Putamen (tissue), 1 donor: ENCODE measurements at regions not wholly inside any gene's neighbourhood (a gene's known extent, or its start where the extent isn't known, plus 50 kb on each side); places are given as distances from the start of the nearest gene placed in this dataset.
A peak's percentile ranks its signal among the peaks of the same experiment; 100 is the strongest.
"Not testable (repeated sequence)": the region's sequence is repeated elsewhere in the genome, so short reads cannot be mapped to it uniquely, and the experiment has no call there.

Experiments used
- DNase-seq: peaks from one replicate; pipeline ENCODE4 v3.0.0-alpha.2; 2016; ENCODE audit warnings: low spot score

GRCh38 chr9:101977614-101978210 is 239.3 kb upstream of the GRIN3A start:
- no peak for DNase-seq

GRCh38 chr9:101970609-101971008 is 232.2 kb upstream of the GRIN3A start:
- no peak for DNase-seq

GRCh38 chr9:101968392-101968791 is 229.9 kb upstream of the GRIN3A start:
- no peak for DNase-seq

DNA sequence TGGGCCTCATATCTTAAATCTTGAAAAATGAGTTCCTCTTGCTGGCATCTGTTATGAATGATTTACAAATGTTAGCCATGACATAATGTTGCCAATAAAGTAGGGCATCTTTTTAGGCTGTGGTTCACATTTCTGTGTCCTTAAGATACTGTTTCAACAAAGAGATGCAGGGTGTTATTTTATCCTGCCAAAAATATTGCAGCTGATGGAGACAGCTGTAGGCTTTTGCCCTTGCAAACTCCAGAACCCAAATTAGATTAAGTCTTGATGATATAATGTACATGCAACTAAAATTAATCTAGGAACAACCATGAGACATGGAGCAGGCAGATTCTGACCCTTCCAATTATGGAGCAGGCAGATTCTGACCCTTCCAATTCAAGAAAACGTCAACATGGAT is 228.2 kb upstream of the GRIN3A start:
- DNase-seq = no peak

GRCh38 chr9:101957705-101958104 is 219.3 kb upstream of the GRIN3A start:
- no peak for DNase-seq

DNA sequence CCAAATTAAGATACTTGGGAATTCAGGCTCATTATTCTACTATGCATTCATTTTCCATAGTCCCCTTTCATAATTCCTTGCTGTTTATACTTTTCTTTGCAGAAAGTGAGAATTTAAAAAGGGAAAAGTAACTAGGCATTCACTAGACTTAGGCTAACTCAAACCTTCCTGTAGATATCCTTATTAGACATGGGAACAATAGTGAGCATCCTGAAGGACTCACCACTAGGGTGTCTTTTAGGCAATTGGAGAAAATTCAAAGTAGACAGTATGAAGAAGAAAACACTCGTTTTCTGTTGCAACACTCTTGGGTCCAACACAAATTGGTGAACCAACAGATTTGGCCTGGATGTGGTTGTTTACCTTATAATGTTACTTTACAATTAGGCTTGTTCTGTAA is 213.2 kb upstream of the GRIN3A start:
- no peak for DNase-seq

- DNase-seq = peak; percentile 18
Observed at GRCh38 chr9:101931756-101932155, 193.3 kb upstream of the GRIN3A start.

DNA sequence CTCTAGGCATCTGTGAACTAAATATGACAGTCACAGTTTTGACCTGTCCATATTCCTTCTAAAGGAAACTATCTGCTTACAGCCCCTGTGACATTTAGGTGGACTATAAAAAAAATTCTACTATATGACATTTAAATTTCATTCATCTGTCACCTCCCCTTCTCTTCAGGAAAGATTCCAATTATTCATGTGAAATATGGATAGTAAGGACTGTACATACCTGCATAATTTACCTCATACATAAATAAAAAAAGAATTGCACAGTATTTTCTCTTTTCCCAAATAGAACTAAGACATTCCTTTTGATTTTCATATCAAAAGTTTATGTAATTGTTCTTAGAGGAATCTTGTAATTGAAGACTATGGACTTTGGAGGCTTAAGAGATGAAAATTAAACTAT is 192.3 kb upstream of the GRIN3A start:
- no peak for DNase-seq

DNA sequence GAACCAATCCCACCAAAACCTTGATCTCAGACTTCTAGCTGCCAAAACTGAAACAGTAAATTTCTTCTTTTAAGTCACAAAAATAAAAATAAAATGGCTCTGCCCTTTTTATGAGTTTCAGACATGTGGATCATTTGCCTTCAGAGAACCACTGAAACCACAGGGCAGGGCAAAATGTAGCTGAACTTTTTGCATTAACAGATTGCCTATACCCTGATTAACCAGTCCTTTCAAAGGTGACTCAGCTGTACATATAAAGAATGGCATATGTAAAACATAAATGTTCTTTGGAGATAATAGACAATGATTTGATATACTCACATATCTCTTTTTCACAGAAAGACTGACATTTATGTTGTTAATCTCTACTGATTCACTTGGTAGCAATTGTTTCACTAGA is 187.1 kb upstream of the GRIN3A start:
- DNase-seq = no peak

DNA sequence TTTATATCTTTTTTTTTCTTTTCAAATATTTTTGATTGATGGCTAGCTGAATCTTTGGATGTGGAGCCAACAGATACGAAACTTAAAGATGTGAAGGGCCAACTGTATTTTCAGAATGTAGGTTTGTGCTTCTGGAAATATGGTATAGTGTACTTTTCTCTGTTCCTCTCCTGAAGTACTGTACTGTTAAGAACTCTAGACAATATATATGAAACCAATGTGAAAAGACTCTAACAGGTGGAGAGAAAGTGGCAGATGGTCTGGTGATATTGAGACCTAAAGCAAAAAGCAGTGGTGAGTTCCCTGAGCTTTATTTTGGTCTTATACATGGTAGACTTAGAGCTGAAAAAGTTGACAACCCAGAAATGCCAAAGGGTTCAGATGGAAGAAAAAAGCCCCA is 185.0 kb upstream of the GRIN3A start:
- DNase-seq = no peak

- DNase-seq = not testable (repeated sequence)
Observed at GRCh38 chr9:101916948-101917347, 178.5 kb upstream of the GRIN3A start.

DNA sequence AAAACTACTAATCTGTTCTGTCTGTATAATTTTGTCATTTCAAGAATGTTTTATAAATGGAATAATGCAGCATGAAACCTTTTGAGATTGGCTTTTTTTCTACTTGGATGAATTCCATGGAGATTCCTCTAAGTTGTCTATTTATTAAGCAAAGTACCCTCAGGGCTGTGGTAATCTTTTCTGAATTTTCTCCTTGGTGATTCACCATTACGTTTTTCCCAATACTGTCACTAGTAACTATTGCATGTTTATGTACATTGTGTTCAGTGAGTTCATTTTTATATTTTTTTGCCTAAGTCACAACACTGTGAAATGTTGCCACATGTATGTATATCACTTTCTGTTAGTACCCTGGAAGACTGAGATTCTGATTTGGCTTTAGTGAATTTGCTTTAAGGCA is 177.0 kb upstream of the GRIN3A start:
- no peak for DNase-seq

DNA sequence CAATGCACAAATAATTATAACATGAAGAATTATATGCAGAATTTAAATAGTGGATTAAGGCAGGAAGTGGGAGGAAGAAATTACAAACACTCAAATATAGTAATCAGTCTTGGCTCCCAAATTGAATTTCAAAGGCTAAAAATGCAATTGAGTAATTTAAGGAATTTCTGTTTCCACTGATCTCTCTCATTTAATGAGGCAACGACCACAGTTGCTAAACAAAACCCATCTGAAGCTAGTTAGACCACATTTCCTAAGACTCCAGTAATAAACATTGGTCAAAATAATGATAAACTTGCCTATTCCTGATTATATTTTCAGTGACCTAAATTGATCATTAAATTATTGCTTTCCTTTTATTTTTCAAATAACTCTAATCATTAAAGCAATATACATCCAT is 174.3 kb upstream of the GRIN3A start:
- no peak for DNase-seq

DNA sequence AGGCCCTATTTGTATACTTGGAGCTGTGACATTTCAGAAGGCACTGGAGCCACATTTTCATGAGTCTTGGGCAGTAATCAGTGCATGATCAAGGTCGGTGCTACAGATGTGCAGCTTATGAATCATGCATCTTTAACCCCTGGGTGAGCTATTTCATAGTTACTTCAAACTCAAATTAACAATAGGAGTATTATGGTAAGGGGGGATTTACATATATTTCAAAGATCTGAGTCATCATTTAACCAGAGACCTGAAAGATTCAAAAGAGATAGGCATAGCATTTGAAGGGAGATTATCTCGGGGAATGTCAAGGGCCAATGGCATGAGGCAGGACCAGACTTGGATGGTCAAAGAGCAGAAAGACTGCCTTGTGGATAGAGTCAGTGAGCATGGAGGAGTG is 169.0 kb upstream of the GRIN3A start:
- no peak for DNase-seq

DNA sequence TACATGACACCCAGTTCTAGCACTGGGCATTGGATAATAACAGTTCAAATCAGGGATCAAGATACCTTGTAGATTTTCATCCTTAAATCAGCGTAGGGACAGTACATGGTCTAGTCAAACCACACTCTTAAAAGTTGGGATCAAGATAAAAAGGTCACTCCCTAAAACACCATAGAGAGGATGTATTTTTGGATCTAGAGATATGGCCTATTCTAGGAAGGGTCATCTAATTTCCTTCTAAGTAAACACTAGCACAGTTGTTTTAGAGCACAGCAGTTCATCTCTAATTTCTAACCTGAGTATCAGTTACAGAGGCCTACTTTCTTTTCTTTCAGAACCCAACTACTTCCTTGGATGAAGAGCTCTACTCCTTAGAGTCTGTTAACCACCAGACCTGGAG is 166.4 kb upstream of the GRIN3A start:
- DNase-seq = no peak

- no peak for DNase-seq
Observed at GRCh38 chr9:101902051-101902450, 163.6 kb upstream of the GRIN3A start.

GRCh38 chr9:101897196-101897595 is 158.7 kb upstream of the GRIN3A start:
- DNase-seq = no peak

DNA sequence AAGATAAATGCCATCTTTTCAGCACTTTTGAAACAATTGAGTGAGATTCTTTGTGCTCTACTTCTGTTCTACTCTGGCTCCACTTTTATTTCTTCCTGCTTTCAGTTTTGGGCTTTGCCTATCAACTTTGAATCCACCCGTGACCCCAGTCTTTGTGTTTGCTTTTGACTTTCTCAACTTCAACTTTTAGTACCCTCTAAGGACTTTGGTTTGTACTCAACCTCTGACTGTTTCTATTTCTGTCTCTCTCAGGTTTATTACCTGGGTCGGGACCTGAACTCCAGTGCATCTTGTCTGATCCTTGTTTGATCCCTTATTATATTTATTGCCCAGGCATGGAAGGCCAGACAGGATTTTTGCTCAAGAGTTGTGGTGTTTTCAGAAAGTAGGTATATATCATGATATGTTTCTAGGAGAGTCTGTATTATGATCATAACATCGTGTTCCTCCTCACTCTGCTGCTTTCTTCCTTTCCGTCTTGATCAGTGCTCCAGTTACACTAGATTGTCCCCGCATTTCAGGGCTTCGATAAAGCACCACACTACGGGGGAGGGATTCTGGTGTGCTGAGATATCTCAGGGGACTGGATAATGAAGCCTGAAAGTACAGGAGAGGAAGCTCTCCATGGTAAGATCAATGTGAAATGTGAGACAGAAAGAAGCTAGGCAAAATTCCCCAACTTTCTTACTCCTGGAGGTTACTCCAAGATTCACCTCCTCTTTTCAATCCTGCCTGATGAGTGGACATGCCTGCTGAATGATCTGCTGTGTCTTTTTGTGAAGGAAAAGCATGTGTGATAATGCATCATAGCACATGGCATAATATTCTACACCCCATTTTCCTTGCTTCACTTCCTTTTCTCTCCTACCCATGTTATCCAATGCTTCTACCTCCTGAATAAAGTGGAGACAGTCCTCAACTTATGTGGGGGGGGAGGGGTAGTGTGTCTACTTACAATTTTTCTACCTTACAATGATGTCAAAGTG is 155.5 kb upstream of the GRIN3A start:
- DNase-seq = no peak

- no peak for DNase-seq
Observed at GRCh38 chr9:101881508-101881907, 143.1 kb upstream of the GRIN3A start.

- no peak for DNase-seq
Observed at GRCh38 chr9:101880846-101881245, 142.4 kb upstream of the GRIN3A start.

GRCh38 chr9:101878734-101879133 is 140.3 kb upstream of the GRIN3A start:
- no peak for DNase-seq

- DNase-seq = no peak
Observed at GRCh38 chr9:101877439-101877838, 139.0 kb upstream of the GRIN3A start.

DNA sequence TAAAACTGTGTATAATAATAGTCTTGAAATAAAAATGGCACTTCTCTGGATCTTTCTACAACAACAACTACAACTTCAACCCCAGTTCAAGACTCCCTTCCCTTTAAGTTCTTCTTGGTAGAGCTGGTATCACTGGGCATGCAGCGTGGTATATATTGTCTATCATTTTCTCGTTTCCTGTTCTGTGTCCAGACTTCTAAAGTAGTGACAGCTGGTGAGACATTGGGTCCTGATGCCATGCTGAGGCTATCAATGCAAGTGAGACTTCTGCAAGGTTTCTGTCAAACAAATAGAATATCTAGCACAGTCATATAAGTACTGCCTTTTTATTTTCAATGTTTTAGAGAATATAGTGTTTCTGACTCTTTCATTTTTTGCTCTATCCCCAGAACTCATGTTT is 123.0 kb upstream of the GRIN3A start:
- no peak for DNase-seq

DNA sequence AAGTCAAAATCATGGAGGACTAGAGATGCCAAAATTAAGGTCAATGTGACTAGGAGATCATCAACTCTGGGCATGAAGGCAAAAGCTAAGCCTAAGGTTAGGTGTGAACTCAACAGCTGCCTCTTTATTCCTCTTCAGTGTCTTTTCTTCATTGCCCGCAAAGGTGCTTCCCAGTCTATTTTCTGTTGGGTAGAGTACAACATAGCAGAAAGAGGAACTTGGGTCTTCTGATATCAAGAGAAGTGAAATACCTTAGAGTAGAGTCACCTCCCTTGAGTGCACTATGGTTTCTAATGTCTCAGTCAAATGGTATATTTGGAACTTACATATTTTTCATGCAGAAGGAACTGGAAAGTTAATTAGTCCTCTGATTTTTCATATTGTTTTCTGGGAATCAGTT is 122.5 kb upstream of the GRIN3A start:
- no peak for DNase-seq
